ENCODE measurements at regions not wholly inside any gene's neighbourhood (a gene's known extent, or its start where the extent isn't known, plus 50 kb on each side); places are given as distances from the start of the nearest gene placed in this dataset.
"Not testable (repeated sequence)": the region's sequence is repeated elsewhere in the genome, so short reads cannot be mapped to it uniquely, and the experiment has no call there.

DNA sequence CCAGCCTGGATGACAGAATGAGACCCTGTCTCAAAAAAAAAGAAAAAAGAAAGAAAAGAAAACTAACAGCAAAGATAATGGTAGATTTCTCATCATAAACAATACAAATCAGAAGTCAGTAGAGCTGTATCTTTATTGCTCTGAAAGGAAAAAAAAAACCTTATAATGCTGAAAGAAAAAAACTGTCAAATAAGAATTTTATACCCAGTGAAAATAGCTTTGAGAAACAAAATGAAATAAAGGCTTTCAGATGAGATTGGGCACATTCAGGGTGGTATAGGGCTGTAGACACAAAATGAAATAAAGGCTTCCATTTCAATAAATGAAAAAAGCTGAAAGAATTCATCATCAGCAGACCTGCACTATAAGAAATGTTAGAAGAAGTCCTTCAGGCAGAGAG, 105.0 kb upstream of the FOXN3 start:
- no peak for DNase-seq

DNA sequence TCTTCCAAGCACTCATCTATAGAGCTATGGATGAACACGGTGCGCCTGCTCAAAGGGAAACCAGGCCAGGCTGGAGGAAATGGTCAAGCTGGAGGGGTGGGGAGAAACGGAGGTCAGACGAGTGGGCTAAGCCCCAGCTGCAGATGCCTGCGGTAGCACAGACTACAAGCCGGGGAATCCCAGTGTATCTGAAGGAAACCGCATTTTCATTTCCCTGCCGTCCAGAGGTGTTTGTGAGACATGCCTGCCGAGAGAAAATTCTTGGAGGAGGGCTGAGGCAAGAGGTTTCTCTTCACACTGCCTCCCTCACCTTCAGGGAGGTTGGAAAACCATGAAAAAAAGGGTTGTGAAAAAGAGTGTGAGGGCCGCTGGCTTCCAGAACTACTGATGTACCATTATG, 102.0 kb upstream of the FOXN3 start:
- DNase-seq, result no peak

DNA sequence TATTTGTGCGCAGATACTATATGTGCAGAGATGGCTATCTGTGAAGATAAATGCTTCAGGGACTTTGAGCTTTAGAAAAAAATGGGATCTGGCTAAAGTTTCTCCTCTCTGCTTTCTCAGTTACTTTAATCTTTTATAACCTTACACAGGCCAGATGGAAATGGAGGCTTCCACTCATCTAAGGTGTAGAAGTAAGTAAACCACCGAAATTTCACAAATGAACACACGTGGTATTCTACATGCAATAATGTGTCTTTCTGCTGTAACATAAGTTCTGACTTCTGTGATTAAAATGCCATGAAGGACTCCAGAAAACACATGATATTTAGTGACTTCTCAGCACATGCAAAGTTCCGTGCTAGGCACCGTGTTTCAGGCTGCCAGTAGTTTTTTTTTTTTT, 99.1 kb upstream of the FOXN3 start:
- DNase-seq, result no peak

GRCh38 chr14:89514601-89515000, 97.6 kb upstream of the FOXN3 start:
- DNase-seq, result no peak

DNA sequence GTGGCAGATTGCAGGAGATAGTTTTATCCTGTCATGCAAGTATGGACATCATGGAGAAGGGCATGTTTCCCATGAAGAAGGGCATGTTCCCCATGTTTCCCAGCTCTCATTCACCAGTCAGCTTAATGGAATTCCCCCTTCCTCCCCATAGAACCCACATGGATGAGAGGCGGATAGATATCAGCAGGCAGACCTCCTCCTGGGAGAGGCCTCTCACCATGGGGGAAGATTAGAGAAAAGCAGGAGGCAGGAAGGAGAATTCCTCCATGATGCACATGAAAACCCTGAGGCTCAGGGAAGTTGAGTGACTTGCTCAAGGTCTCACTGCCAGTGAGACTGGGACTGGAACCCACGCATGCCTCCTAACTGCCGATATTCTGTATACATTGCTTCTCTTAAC, 92.9 kb upstream of the FOXN3 start:
- peak; percentile 88 for DNase-seq

DNA sequence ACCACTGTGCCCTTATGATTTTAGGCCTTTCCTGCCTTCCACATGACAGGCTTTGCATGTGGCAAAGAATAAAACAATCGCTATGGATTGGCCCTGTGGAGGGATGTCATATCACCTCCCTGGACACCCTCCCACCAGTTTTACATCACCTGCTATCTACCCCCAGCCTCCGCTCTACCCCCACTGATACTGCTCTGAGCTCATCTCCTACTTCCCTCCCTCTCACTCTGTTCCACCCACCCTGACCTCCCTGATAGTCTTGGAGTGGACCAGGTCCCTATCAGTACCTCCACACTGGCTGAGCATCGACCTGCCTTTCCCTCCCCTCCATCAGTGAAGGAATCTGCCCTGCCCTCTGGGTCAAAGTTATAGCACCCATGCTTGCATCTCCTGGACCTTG, 91.8 kb upstream of the FOXN3 start:
- DNase-seq, result no peak

DNA sequence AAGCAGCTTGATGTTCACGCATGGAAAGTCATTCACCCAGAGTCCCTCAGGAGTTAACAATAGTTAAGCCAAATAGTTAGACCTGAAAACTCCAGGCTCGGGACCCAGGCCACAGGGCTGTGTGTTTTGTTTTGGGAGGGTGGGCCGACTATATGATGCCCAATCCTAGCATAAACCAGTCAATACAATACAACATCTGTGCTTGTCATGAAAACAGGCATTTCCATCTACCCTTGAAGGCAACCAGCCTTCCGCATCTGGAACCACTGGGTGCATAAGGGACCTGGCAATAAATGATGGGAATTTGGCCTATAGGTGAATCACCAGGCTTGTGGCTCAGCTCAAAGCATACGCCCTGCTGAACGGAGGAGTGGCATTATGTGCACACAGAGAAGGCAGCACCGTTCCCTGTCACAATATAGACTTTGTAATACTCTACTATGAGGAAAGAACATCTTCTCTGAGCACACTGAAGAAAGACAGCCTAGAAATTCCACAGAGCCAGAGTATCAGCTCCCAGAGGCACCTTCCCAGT, 91.0 kb upstream of the FOXN3 start:
- DNase-seq, result no peak

- peak; percentile 65 for DNase-seq
These were observed 90.5 kb upstream of the FOXN3 start for GRCh38 chr14:89507521-89507920.

DNA sequence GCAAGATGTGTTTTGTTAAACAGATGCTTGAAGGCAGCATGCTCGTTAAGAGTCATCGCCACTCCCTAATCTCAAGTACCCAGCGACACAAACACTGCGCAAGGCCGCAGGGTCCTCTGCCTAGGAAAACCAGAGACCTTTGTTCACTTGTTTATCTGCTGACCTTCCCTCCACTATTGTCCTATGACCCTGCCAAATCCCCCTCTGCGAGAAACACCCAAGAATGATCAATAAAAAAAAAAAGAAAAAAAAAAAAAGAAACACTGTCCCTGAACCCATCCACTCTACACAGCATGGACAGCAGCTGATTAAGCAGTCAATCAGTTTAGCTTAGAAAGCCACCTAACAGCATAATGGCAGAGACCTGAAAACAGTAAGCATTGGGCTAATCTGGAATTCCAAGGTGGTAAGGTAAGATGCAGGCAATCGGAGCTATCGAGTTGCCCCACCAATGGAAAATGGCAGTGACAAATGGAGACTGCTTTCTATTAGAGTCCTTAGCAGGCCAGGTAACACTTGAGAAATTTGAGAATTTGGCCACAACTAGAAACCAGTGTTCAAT, 89.9 kb upstream of the FOXN3 start:
- DNase-seq, result not testable (repeated sequence)

DNA sequence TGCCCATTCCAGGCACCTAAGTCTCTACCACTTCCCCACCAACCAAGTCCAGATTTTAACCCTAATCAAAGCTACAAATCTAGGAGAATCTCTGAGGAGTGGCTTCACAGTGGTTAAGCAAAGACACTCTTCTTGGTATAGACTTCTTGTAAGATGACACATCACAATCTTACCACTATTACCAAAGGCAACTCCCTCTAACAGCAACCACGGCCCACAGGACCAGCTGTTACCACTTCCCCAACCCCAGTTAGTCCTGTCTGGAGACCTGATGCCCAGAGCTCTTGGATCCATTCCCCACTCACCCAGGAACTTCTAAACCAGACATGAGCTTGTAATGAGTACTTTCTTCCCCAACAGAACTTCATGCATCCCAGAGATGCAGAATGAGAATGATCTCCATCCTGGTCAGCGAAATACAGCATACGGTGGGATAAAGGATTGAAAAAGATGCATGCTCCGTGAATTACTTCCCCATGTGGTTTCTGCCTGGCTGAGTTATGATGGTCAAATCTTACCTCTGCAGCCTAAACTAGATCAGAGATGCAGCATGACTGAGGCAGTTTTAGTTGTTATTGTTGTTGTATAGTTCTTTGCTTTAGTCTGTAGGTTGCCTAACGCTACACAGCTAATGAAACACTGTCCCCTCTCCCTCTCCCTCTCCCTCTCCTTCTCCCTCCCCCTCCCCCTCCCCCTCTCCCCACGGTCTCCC, 87.7 kb upstream of the FOXN3 start:
- peak; percentile 77 for DNase-seq

DNA sequence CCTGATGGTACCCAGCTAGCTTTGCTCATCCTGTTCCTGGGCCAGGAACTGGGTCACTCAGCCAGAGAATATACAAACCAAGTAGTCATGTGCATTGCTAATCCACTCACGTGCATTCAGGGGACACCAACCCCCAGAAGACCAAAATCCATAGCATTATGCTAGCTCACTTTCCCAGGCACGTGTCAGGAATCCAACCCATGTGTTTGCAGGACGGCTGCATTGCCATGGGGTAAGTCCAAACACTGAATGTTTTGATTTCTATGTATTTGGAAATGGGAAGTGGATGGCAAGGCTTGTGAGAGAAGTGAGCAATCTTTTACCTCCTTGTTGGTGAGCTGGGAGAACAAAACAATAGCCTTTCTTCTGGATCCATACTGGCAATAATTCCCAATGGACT, 87.1 kb upstream of the FOXN3 start:
- peak; percentile 55 for DNase-seq

GRCh38 chr14:89503431-89503996, 86.5 kb upstream of the FOXN3 start:
- DNase-seq, result no peak

DNA sequence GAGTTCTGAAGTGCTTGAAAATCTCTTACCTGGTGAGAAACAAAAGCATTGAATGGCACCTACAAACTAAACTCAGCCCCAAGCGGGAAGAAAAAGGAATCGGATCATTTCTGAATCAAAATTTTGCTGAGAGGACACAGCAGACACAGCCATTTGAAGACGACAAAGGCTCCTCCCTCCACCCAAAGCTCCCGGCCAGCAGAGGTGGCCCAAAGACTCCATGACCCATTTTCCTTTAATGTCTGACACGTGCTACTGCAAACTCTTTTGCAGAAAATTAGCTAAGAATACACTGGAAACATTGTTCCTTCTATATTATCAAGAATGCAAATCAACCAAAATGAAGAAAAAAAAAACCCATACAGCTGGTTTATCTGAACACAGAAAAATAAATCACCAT, 85.9 kb upstream of the FOXN3 start:
- no peak for DNase-seq

DNA sequence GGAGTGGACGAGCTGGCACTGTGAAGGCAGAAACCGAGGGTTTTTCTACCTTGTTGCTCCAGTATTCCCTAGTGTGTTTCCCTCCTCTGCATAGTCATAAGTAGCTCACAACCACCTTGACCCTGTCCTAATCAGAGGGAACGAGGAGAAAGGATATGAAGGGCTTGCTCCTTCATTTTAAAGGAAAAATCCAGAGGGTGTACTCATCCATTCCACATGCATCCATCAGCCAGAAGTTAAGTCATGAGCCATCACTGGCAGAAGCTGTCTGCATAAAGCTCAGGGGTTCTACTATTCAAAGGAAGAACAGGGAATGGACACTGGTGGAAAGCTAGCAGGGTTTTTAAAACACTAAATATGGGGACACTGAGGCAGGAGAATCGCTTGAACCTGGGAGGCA, 84.3 kb upstream of the FOXN3 start:
- no peak for DNase-seq

DNA sequence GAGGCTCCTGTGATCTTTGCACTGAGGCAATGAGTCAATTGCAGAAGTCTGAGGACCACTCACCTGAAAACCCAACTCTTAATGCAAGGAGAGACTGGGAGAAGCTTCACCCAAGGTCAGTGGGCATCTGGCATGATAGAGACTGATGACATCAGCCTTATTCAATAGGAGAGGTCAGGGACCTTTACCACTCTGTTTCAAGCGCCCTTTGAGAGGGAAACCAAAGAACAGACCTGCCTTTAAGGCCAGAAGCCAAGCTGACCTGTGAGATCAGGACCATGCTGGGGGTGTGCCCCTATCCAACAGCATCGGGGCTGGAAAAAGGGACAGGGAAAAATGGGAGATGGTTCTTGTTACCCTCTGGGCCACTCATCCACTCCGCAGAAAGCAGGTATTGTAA, 83.3 kb upstream of the FOXN3 start:
- no peak for DNase-seq

- DNase-seq, result no peak
These were observed 81.8 kb upstream of the FOXN3 start for GRCh38 chr14:89498878-89499277.

- no peak for DNase-seq
These were observed 78.7 kb upstream of the FOXN3 start for GRCh38 chr14:89495718-89496117.

GRCh38 chr14:89493877-89494634, 77.0 kb upstream of the FOXN3 start:
- no peak for DNase-seq

DNA sequence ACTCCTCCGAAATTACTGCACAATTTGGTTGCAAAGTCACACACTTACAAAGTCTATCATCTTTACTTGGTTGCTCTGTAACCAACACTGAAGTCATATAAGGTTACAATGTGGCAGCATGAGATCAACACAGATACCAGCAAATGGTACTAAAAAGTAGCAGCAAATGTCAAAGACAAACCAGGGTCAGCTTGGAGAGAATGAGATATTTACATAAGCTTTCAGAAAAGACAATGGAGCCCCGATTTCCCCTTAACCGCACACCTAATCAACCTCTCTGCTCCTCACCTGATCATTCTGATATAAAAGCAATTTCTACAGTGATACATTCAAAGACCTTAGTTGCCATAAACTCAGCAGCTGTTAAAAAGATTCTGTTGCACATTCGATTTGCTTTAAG, 76.4 kb upstream of the FOXN3 start:
- no peak for DNase-seq

GRCh38 chr14:89491711-89492381, 74.8 kb upstream of the FOXN3 start:
- DNase-seq, result peak; percentile 72

- no peak for DNase-seq
These were observed 73.4 kb upstream of the FOXN3 start for GRCh38 chr14:89490466-89490865.

GRCh38 chr14:89489761-89490437, 72.9 kb upstream of the FOXN3 start:
- peak; percentile 66 for DNase-seq
